NCI-H1436 (cell line): ENCODE measurements at regions not wholly inside any gene's neighbourhood (a gene's known extent, or its start where the extent isn't known, plus 50 kb on each side); places are given as distances from the start of the nearest gene placed in this dataset.
A peak's percentile ranks its signal among the peaks of the same experiment; 100 is the strongest.
"Not testable (repeated sequence)": the region's sequence is repeated elsewhere in the genome, so short reads cannot be mapped to it uniquely, and the experiment has no call there.

Source experiments
- DNase-seq: peaks from one replicate; lab custom pipeline; 2025; lab: John Stamatoyannopoulos, UW

DNA sequence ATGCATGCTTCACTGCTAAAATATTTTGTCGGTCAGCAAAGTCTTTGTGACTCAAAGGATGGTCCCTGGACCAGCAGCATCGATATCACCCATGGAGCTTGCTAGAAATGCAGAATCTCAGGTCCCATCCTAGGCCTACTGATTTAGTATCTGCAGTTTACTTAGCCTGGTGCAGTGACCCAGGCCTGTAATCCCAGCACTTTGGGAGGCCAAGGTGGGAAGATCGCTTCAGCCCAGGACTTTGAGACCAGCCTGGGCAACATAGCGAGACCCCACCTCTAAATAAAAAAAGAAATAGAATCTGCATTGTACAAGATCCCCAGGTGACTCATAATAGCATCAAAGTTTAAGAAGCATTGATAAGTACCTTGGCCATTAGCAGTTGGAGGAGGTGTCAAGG, 248.7 kb downstream of the CD83 start:
- no peak for DNase-seq

GRCh38 chr6:14366872-14367271, 249.3 kb downstream of the CD83 start:
- no peak for DNase-seq

- DNase-seq = no peak
These were observed 249.7 kb downstream of the CD83 start for GRCh38 chr6:14367296-14367695.

DNA sequence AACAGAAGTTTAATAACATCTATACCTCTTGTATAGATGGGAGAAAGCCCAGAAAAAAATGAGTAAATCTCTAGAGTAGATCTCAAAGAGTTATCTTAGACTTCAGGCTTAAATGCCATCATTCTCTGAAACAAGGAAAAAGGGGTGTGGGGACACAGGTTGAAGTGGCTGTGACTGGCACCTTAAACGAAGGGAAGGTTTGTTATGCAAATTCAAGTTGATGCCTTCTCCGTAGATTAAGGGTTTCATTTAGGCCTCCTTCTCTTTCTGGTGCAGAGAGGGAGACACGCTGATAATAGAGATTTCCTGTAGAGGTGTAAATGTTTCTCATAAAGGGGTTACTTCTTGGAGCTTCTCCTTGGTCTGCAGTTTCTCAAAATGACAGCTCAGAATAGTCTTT, 252.1 kb downstream of the CD83 start:
- no peak for DNase-seq

DNA sequence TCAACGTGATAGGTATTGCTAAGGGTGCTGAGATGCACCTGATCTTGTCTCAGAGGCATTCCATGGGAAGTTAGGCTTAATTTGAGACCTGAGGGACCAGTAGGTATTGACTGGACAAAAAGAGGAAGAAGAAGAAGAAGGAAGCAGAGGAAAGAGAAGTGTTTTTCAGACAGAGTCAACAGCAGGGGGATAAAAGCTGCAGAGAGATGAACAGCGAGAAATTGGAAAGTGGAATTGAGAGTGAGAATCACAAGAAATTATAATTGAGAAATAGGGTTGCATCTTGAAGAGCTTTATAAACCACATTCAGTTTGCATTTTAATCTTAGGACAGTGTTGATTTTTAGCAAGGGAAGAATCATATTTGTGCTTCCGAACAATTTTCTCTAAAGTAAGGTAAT, 254.0 kb downstream of the CD83 start:
- DNase-seq = no peak

- DNase-seq = no peak
These were observed 255.3 kb downstream of the CD83 start for GRCh38 chr6:14372734-14373489.

DNA sequence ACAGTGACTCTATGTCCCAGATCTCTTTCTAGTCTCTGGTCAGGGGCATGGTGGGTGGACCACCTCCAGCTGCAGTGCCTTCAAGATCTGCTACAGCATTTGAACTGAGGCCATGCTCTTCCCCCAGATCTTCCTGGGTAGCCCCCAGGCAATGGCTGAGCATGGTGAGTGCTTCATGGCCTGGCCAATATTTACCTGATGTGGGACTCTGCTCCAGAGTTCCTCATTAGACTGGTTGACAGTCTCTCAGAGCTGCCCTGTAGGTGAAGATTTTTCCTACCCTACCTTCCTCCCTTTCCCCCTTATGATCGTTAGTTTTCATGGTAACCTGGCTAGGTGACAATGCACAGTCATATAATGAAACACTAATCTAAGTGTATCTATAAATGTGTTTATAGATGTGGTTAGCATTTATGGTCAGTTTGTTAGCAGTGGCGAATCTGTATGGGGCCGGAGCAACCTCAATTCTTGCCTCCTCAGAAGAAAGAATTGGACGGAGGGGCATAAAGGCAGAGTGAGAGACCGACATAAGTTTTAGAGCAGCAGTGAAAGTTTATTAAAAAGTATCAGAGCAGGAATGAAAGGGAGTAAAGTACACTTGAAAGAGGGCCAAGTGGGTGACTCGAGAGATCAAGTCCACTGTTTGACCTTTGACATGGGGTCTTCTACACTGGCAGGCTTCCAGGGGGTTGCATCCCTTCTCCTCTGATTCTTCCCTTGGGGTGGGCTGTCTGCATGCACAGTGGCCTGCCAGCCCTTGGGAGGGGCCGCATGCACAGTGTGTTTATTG, 256.3 kb downstream of the CD83 start:
- no peak for DNase-seq

DNA sequence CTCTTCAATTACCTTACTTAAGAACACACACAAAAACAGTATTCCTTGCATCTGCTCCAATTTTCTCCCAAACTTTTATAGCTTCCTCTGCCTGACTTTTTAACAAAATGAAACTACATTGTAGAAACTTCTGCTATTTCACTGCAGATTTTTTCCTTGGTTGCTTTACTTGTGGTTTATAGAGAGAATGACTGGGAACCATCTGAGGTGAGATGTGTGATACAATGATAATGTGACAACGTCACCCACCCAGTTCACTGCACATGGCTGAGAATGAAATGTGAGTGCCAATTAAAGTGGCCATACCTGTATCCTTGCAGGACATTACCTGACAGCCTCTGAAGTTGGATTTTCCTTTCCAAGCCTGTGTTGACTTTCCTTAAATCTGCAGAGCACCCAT, 258.4 kb downstream of the CD83 start:
- DNase-seq = no peak

- DNase-seq = no peak
These were observed 262.0 kb downstream of the CD83 start for GRCh38 chr6:14379568-14379967.

GRCh38 chr6:14380086-14380820, 262.7 kb downstream of the CD83 start:
- no peak for DNase-seq

DNA sequence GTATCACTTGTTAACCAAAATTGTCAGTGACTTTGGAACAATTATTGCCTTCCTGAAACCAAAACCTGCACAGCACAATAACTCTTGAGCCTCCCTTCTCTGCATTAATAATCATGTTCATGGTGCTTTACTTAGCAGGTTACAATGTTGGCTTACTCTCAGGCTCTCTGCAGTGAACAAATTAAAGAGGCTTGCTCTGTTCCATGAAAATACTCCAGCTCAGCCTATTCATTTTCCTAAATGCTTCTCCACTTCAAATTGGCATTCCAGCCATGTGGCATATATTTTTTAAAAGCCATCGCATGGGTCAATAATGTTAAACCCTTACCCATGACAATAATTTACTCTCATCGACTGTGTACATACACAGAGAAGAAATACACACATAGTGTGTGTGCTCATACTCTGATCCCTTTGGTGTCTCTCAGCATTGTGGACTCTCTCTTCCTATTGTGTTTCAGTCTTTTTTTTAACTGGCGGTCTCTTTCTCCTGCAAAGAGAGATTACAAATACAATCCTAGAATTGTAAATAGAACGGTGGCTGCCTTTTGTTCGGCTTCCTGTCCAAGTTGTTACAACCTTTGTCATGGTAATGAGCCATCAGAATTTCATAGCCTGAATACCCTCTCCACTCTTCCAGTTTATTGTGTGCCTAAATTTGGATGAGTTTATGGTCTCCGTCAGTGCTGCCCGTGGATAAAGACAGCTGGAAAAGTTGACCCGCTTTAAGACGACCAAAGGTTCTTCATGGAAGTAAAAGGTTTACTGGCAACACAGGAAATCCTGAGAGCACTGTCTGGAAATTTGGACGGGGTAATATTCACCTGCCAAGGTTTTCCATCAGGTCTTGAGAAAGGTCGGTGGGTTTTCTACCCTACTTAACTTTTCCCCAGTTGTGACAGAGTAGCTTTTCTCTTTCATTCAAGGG, 263.6 kb downstream of the CD83 start:
- DNase-seq = peak; percentile 58

- DNase-seq = no peak
These were observed 264.5 kb downstream of the CD83 start for GRCh38 chr6:14381829-14382677.

DNA sequence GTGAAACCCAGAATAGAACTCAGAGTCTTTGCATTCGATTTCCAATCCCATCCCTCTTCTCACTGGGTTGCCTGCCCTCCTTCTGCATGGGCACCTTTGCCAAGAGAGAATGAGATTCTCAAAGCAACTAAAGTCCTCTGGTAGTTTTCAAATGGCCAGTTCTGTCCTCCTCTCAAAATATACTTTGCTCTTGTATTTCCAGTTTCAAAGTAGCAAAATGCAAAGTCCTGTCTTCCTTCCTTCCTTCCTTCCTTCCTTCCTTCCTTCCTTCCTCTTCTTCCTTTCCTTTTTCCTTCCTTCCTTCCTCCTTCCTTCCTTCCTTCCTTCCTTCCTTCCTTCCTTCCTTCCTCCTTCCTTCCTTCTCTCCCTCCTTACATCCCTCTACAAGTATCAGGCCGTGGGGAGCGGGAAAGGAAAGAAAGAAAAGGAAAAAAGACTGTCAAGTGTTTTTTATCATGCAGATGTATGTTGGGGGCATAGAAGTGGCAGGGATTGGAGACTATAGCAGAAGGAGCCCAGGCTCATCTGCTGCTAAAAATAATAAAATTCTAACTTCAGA, 265.2 kb downstream of the CD83 start:
- DNase-seq = no peak

- DNase-seq = no peak
These were observed 266.0 kb downstream of the CD83 start for GRCh38 chr6:14383393-14384174.

DNA sequence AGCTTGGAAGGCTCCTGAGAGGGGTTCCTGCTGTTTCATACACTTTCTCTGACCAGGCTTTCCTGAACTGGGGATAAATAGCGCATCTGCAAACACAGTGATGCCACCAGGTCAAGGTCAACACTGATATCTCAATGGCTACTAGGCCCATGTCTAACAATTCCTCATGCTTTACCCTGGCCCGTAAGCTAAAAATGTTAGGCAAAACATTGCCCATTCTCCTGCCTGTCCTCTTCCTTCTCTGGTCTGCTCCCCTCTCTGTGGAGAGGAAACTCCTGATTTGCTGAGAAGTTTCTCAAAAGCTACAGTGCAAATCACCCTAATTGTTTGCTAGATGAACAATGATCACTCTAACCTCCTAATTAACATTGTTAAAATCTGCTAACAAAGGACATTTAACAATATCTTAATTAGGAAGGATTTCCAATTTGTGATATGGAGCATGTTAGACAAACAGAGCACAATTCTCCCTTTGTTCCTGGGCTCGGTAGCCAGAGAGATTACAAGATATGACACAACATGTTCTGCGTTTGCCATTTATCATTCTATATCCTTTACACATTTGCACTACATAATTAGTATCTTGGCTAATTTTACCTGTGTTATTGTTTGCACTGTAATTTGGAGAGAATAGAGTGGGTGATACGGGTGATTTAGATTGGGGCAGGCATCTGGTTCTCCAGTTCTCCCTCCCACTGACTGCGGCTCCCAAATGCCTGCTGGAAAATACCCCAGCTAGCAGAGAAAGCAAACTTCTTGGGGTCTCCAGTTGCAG, 266.8 kb downstream of the CD83 start:
- DNase-seq = peak; percentile 86

DNA sequence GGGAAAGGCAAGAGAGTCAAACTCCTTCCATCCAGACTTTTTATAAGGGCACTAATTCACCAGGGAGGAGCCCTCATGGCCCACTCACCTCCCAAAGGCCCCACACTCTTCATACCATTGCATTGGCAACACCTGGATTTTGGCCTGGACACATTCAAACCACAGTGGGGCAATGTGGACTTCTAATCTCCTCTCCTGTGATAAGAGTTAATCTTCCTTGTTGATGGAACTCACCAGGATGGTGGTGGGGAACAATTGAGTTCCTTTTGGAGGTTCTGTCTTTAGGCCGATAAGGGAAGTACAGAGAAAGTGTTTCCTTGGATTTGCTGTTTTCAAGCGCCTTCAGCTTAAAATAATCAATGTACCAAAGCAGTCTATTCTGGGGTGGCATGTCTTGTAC, 268.7 kb downstream of the CD83 start:
- DNase-seq = no peak

GRCh38 chr6:14386668-14387067, 269.1 kb downstream of the CD83 start:
- DNase-seq = no peak

DNA sequence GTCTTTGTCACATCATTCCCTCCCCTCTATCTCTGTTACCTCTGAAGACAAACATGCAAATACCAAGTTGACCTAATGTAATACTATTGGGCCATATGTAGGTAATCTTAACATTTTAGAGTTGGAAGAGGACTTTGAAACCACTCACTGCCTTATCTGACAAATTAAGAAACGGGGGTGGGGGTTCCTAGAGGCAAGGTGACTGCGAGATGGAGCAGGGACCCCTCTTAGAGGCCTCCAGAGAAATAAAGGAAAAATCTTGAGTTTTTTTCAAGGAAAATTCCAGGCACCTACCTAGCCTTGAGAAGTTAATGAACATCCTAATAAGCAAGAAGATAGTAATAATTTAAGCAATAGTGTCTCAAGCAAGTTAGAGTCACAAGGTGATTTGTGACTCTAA, 270.8 kb downstream of the CD83 start:
- no peak for DNase-seq

DNA sequence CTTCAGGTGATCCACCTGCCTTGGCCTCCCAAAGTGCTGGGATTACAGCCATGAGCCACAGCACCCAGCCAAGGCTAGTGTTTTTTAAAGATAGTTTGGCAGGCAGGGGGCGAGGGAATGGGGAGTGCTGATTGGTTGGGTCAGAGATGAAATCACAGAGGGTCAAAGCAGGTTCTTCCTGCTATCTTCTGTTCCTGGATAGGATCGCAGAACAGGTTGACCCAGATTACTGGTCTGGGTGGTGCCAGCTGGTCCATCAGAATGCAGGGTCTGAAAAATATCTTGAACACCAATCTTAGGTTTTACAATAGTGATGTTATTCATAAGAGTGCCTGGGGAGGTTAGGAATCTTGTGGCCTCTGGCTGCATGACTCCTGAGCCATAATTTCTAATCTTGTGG, 272.2 kb downstream of the CD83 start:
- DNase-seq = not testable (repeated sequence)
